Heart left ventricle (tissue), 13 donors: ENCODE measurements at regions not wholly inside any gene's neighbourhood (a gene's known extent, or its start where the extent isn't known, plus 50 kb on each side); places are given as distances from the start of the nearest gene placed in this dataset.

Source experiments
- CTCF ChIP-seq, 12 donors: fragments of 200-600 bp; sonication (generic) in 4 of 12; IDR thresholded peaks; one replicate each; pipeline versions ENCODE4 v1.5.0 to v1.8.0; 2018 to 2022; ENCODE audit warnings: antibody characterized with exemption in 12 of 12, mild to moderate bottlenecking in 5 of 12
- POLR2A ChIP-seq, 2 donors: fragments of 450-650 bp; IDR thresholded peaks; one replicate each; pipeline ENCODE4 v1.6.1; 2017; ENCODE audit warnings: antibody characterized with exemption in 2 of 2, mild to moderate bottlenecking in 2 of 2, moderate library complexity in 2 of 2
- donor health status: ischemic (EF 13 %, LVEDD 7.1; RV severe dilation, severe dysfunction).
- donor health status: DM: no; HTN: yes; CAD: no.
- donor health status: DM: no; HTN: no; CAD: no.
- donor health status: ischemic (EF 25% LVEDD 6.9; RV normal size, moderate dysfunction).
- donor health status: ischemic (EF 25% LVEDD 5.7; RV mildly dilated, moderate dysfunction).
- donor health status: ischemic (EF 35%, LVEDD 5.7; RV mildly dilated, moderate dysfunction).
- donor health status: nonischemic (EF 11% LVEDD 7.7; RV severe dilation, severe dysfunction).
- donor health status: DM: yes; HTN: yes; CAD: no.
- donor health status: PGD.
- donor health status: ischemic (EF 29% LVEDD 5.4; RV normal size, mild dysfunction).
- donor health status: nonischemic (EF 23%, LVEDD 6.1; RV moderate dilation, normal function).

GRCh38 chr6:12363651-12364381 lies 73.7 kb downstream of the EDN1 start:
- no peak for TF ChIP-seq CTCF (IDR thresholded peaks at IDR 0.05)
- no peak for TF ChIP-seq POLR2A (IDR thresholded peaks at IDR 0.05)
